ENCODE measurements at regions not wholly inside any gene's neighbourhood (a gene's known extent, or its start where the extent isn't known, plus 50 kb on each side); places are given as distances from the start of the nearest gene placed in this dataset.

DNA sequence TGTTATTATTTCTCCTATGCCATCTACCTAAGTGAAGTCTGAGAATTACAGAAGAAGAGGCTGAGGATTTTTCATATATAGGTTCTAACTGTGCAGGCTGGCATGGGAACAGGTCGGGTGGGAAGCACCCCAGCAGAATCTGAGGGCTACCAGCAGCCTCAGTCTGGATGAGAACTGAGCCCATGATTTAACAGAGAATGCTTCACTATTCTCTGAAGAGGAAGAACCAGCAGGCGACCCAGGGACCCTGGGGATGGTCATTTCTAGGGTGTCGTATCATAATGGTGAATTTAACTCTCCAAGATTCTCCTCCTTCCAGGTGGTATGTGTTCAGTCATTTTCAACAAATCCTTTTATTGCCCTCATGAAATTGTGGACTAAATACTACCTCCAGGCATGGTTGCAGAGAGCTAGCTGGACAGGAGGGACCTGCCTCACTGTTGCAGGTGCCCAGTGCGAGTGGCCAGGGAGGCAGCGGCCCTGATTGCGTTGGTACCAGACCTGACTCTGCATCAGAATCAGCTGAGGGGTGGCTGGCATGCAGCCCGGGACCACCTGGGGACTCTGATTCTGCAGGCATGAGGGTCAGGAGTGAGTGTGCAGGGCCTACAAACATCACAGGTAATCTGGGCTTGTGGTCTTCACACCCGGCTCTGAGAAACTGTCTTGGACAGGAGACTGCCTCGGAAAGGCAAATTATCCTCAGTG is 272.2 kb downstream of the TSN start:
- no peak overlapping the region for H3K56ac ChIP-seq (replicated peaks; ENCODE audit: insufficient read length, low read depth, low read length)
- H3K4me2 ChIP-seq (ENCODE audit: insufficient read depth in 1 of 2, low read depth in 2 of 2, low read length in 2 of 2), result no peak overlapping the region
- CTCF ChIA-PET (ENCODE audit: partially characterized antibody), result no interaction called here
- no peaks in the 10 kb centered on the region for H4K20me1 ChIP-seq (replicated peaks in 1 of 2; ENCODE audit: control insufficient read depth in 1 of 2, insufficient read depth in 2 of 2, low read length in 2 of 2)
- WGBS, 2 experiments (ENCODE audit: extremely low coverage in 1 of 2, insufficient coverage in 1 of 2, insufficient read length in 1 of 2, insufficient replicate concordance in 2 of 2, low coverage in 1 of 2, low lambda C conversion rate in 2 of 2, missing lambda C conversion rate in 1 of 2), result 88% methylated on average over 9 of the region's 9 CpGs; no CpG with 5 or more reads in 1 of the 2 experiments
- peaks cover 2 to 10% (median 6%) of the 10 kb centered on the region in 4 experiments; a peak in 5 of 7 replicates for H3K4me1 ChIP-seq (replicated peaks in 1 of 4; ENCODE audit: control insufficient read depth in 3 of 4, insufficient read depth in 4 of 4, low read length in 3 of 4)
- no peak overlapping the region for H3K18ac ChIP-seq (ENCODE audit: extremely low read depth, low read length)
- H4K8ac ChIP-seq (ENCODE audit: extremely low read depth, insufficient read depth, low read length), result no peak overlapping the region
- no peak overlapping the region for H3K27ac ChIP-seq (ENCODE audit: low read depth, low read length)
- no peaks in the 10 kb centered on the region for H3K23me2 ChIP-seq (ENCODE audit: low read depth, low read length)
- no peak overlapping the region for H3K4ac ChIP-seq (replicated peaks; ENCODE audit: insufficient read length, low read depth, low read length)
- POLR2A ChIA-PET (ENCODE audit: partially characterized antibody), result no interaction called here
- no peak overlapping the region for H3K14ac ChIP-seq (ENCODE audit: insufficient read length)
- no peaks in the 10 kb centered on the region for H3K79me2 ChIP-seq (ENCODE audit: control insufficient read depth in 1 of 2, insufficient read depth in 2 of 2, low read length in 2 of 2)
- H2BK15ac ChIP-seq (ENCODE audit: low read length), result no peak overlapping the region
- H2BK12ac ChIP-seq (ENCODE audit: low read depth, low read length), result peak overlapping the region; percentile 13; the same call in 1 of the 2 replicates
- H3K9me3 ChIP-seq (ENCODE audit: insufficient read depth in 2 of 2, low read depth in 1 of 2, low read length in 1 of 2), result no peaks in the 10 kb centered on the region
- no peak overlapping the region for H2BK5ac ChIP-seq (ENCODE audit: low read depth, low read length)
- H3K23ac ChIP-seq (ENCODE audit: insufficient read length), result no peak overlapping the region
- no peak overlapping the region for H4K91ac ChIP-seq (replicated peaks; ENCODE audit: insufficient read length, low read length)
- no peak overlapping the region for H2BK120ac ChIP-seq (replicated peaks; ENCODE audit: low read depth, low read length)
- H2AFZ ChIP-seq (ENCODE audit: low read length), result no peak overlapping the region
- H3K36me3 ChIP-seq (ENCODE audit: control insufficient read depth in 2 of 4, insufficient read depth in 4 of 4, low read length in 3 of 4), result no peaks in the 10 kb centered on the region
- DNase-seq (ENCODE audit: low read depth in 1 of 2, low spot score in 2 of 2) (no peak), FAIRE-seq (no peak)
- no peaks in the 10 kb centered on the region for H3K79me1 ChIP-seq (ENCODE audit: low read depth, low read length)
- H3K4me3 ChIP-seq (ENCODE audit: extremely low read depth in 1 of 4, insufficient read depth in 2 of 4, low read depth in 3 of 4, low read length in 4 of 4), result no peak overlapping the region
- H2BK20ac ChIP-seq (ENCODE audit: low read length), result 0 out of 2 replicates have a peak overlapping the region, but pooled peaks have one; percentile 13
- no peak overlapping the region for H3K9ac ChIP-seq (replicated peaks in 1 of 4; ENCODE audit: extremely low read depth in 1 of 4, low read depth in 3 of 4, low read length in 3 of 4)
- no peak overlapping the region for H4K5ac ChIP-seq (ENCODE audit: insufficient read length, low read depth, low read length)
- H3K27me3 ChIP-seq (replicated peaks in 1 of 4; ENCODE audit: control insufficient read depth in 3 of 4, extremely low read depth in 1 of 4, insufficient read depth in 3 of 4, low read length in 3 of 4), result no peaks in the 10 kb centered on the region
- H2AK5ac ChIP-seq (ENCODE audit: low read depth, low read length), result no peak overlapping the region
- TF ChIP-seq USF2 (IDR thresholded peaks at IDR 0.05; ENCODE audit: low read length), result no peak
- TF ChIP-seq BCL11A (IDR thresholded peaks at IDR 0.05; ENCODE audit: low read depth in 2 of 2, low read length in 2 of 2), result no peak
- no peak for TF ChIP-seq SRF (IDR thresholded peaks at IDR 0.05; ENCODE audit: low read depth, low read length)
- no peak for TF ChIP-seq RXRA (IDR thresholded peaks at IDR 0.05; ENCODE audit: insufficient read depth, low read depth, low read length)
- no peak for TF ChIP-seq POLR2A (IDR thresholded peaks at IDR 0.05; ENCODE audit: control extremely low read depth in 1 of 2, low read depth in 2 of 2, low read length in 2 of 2)
- no peak for TF ChIP-seq KDM4A (IDR thresholded peaks at IDR 0.05; ENCODE audit: low read depth, low read length, severe bottlenecking)
- no peak for TF ChIP-seq RBBP5 (IDR thresholded peaks at IDR 0.05; ENCODE audit: borderline replicate concordance, low read depth, low read length)
- no peak for TF ChIP-seq CBX5 (IDR thresholded peaks at IDR 0.05; ENCODE audit: low read depth, low read length)
- TF ChIP-seq KDM5A (IDR thresholded peaks at IDR 0.05; ENCODE audit: low read length), result no peak
- no peak for TF ChIP-seq EZH2 (IDR thresholded peaks at IDR 0.05; ENCODE audit: low read depth, low read length, severe bottlenecking)
- no peak for TF ChIP-seq PHF8 (conservative IDR thresholded peaks at IDR 0.05; ENCODE audit: low read depth, low read length)
- TF ChIP-seq RAD21 (IDR thresholded peaks at IDR 0.05 in 1 of 2, conservative IDR thresholded peaks at IDR 0.05 in 1 of 2; ENCODE audit: low read depth in 2 of 2, low read length in 2 of 2), result no peak
